ENCODE measurements at regions not wholly inside any gene's neighbourhood (a gene's known extent, or its start where the extent isn't known, plus 50 kb on each side); places are given as distances from the start of the nearest gene placed in this dataset.

- no peak for TF ChIP-seq CTCF (IDR thresholded peaks at IDR 0.05; ENCODE audit: poor library complexity)
- no peak for TF ChIP-seq EZH2phosphoT487 (IDR thresholded peaks at IDR 0.05; ENCODE audit: low read depth, severe bottlenecking, unreplicated experiment)
- TF ChIP-seq EZH2 (IDR thresholded peaks at IDR 0.05; ENCODE audit: borderline replicate concordance), result no peak
Measured at GRCh38 chr3:27629366-27629765, 92.8 kb downstream of the EOMES start.

All from hepatocyte (in vitro differentiated cells).